ENCODE measurements at regions not wholly inside any gene's neighbourhood (a gene's known extent, or its start where the extent isn't known, plus 50 kb on each side); places are given as distances from the start of the nearest gene placed in this dataset.

GRCh38 chr12:105943525-105943924 is 195.2 kb downstream of the NUAK1 start:
- FAIRE-seq = no peak

GRCh38 chr12:105944628-105945027 is 194.1 kb downstream of the NUAK1 start:
- DNase-seq (ENCODE audit: low spot score) (no peak), FAIRE-seq (no peak)

More at GRCh38 chr12:105943525-105943924, 195.2 kb downstream of the NUAK1 start:
- no peak for DNase-seq (ENCODE audit: low spot score)

- FAIRE-seq (no peak), DNase-seq (ENCODE audit: low spot score) (no peak)
Observed at GRCh38 chr12:105945880-105946279, 192.9 kb downstream of the NUAK1 start.

- FAIRE-seq (no peak), DNase-seq (ENCODE audit: low spot score) (no peak)
Observed at GRCh38 chr12:105946493-105946901, 192.3 kb downstream of the NUAK1 start.

- FAIRE-seq = no peak
Observed at GRCh38 chr12:105947906-105948305, 190.8 kb downstream of the NUAK1 start.

GRCh38 chr12:105948331-105948730 is 190.4 kb downstream of the NUAK1 start:
- FAIRE-seq = no peak
- DNase-seq (ENCODE audit: low spot score) = no peak

More at GRCh38 chr12:105947906-105948305, 190.8 kb downstream of the NUAK1 start:
- DNase-seq (ENCODE audit: low spot score) = no peak

- FAIRE-seq = no peak
- DNase-seq (ENCODE audit: low spot score) = no peak
Observed at GRCh38 chr12:105949391-105949790, 189.4 kb downstream of the NUAK1 start.

- DNase-seq (ENCODE audit: low spot score) = no peak
- no peak for FAIRE-seq
Observed at GRCh38 chr12:105951732-105952131, 187.0 kb downstream of the NUAK1 start.

GRCh38 chr12:105954951-105955931 is 183.5 kb downstream of the NUAK1 start:
- FAIRE-seq (no peak), DNase-seq (ENCODE audit: low spot score) (no peak)

GRCh38 chr12:105955976-105956375 is 182.8 kb downstream of the NUAK1 start:
- DNase-seq (ENCODE audit: low spot score) (no peak), FAIRE-seq (no peak)

- DNase-seq (ENCODE audit: low spot score) = no peak
- no peak for FAIRE-seq
Observed at GRCh38 chr12:105956662-105957457, 181.9 kb downstream of the NUAK1 start.

GRCh38 chr12:105960319-105961083 is 178.3 kb downstream of the NUAK1 start:
- no peak for FAIRE-seq
- DNase-seq (ENCODE audit: low spot score) = no peak

- FAIRE-seq (no peak), DNase-seq (ENCODE audit: low spot score) (no peak)
Observed at GRCh38 chr12:105961821-105962671, 176.7 kb downstream of the NUAK1 start.

GRCh38 chr12:105967038-105967776 is 171.5 kb downstream of the NUAK1 start:
- no peak for FAIRE-seq
- DNase-seq (ENCODE audit: low spot score) = no peak

- no peak for DNase-seq (ENCODE audit: low spot score)
- no peak for FAIRE-seq
Observed at GRCh38 chr12:105968025-105968424, 170.7 kb downstream of the NUAK1 start.

GRCh38 chr12:105970885-105971284 is 167.9 kb downstream of the NUAK1 start:
- DNase-seq (ENCODE audit: low spot score) = no peak
- no peak for FAIRE-seq

- DNase-seq (ENCODE audit: low spot score) = no peak
- no peak for FAIRE-seq
Observed at GRCh38 chr12:105974738-105975137, 164.0 kb downstream of the NUAK1 start.

- no peak for FAIRE-seq
- no peak for DNase-seq (ENCODE audit: low spot score)
Observed at GRCh38 chr12:105975351-105975750, 163.4 kb downstream of the NUAK1 start.

GRCh38 chr12:105977236-105977635 is 161.5 kb downstream of the NUAK1 start:
- FAIRE-seq (no peak), DNase-seq (ENCODE audit: low spot score) (no peak)

- FAIRE-seq = no peak
- peak; percentile 37 for DNase-seq (ENCODE audit: low spot score)
Observed at GRCh38 chr12:105977652-105978051, 161.1 kb downstream of the NUAK1 start.

All from RCC 7860 (cell line).